ENCODE measurements at regions not wholly inside any gene's neighbourhood (a gene's known extent, or its start where the extent isn't known, plus 50 kb on each side); places are given as distances from the start of the nearest gene placed in this dataset.
"Not testable (repeated sequence)": the region's sequence is repeated elsewhere in the genome, so short reads cannot be mapped to it uniquely, and the experiment has no call there.

DNA sequence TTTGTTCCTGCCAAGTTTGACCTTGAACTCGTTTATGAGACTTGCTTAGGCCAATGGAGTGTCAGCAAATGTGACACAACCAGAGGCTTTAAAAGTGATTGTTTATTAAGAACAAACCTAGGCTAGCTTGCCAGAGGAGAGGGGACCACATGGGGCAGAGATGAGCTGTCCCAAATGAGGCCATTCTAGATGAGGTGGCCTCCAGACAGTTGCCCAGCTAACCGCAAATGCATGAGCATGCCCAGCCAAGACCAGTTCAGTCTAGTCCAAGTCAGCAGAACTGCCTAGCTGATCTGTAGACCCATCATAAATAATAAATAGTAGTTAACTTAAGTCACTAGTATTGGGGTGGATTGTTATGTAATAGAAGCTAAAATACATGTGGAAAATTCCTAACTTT is 172.8 kb upstream of the DYRK2 start:
- TF ChIP-seq, protein P1, sequence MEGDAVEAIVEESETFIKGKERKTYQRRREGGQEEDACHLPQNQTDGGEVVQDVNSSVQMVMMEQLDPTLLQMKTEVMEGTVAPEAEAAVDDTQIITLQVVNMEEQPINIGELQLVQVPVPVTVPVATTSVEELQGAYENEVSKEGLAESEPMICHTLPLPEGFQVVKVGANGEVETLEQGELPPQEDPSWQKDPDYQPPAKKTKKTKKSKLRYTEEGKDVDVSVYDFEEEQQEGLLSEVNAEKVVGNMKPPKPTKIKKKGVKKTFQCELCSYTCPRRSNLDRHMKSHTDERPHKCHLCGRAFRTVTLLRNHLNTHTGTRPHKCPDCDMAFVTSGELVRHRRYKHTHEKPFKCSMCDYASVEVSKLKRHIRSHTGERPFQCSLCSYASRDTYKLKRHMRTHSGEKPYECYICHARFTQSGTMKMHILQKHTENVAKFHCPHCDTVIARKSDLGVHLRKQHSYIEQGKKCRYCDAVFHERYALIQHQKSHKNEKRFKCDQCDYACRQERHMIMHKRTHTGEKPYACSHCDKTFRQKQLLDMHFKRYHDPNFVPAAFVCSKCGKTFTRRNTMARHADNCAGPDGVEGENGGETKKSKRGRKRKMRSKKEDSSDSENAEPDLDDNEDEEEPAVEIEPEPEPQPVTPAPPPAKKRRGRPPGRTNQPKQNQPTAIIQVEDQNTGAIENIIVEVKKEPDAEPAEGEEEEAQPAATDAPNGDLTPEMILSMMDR (IDR thresholded peaks at IDR 0.05; ENCODE audit: low read depth, low read length, missing control alignments), result no peak
- in situ Hi-C loops (cut with HindIII; ENCODE audit: low sequenced_read_pairs), result no loop called here
- no peak for DNase-seq (ENCODE audit: low read depth)

DNA sequence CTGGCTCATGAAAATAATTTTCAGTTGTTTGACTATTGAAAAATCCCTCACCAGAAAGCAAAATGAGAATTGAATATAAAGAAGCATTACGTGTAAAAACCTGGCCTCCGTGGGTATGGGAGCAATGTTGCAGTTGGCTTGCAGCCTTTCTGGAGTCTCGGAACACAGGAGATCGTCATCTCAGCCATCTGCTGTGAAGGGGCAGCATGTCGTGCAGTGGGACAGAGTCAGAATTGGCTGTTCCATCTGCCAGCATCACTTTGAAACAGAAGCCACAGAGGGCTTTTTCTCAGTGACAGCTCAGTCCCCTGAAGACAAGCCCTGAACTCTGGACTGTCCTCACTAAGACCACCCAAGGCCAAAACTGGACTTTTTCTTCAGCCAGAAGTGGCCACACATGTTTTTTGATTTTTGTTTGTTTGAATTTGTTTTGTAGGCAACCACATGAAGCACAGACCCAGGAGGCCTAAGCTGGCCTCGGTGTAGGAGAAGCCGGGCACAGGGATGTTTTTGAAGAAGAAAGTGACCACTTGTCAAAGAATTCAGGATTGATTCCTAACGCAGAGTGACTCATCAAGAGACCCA is 170.8 kb upstream of the DYRK2 start:
- no peak for DNase-seq (ENCODE audit: low read depth)
- H3K4me3 ChIP-seq (ENCODE audit: low read depth, low read length), result no peak overlapping the region
- TF ChIP-seq, protein P1 (IDR thresholded peaks at IDR 0.05; ENCODE audit: low read depth, low read length, missing control alignments), result no peak
- in situ Hi-C loops (cut with HindIII; ENCODE audit: low sequenced_read_pairs), result no loop called here

More for the DNA sequence above, 172.8 kb upstream of the DYRK2 start:
- no peak overlapping the region for H3K4me3 ChIP-seq (ENCODE audit: low read depth, low read length)

DNA sequence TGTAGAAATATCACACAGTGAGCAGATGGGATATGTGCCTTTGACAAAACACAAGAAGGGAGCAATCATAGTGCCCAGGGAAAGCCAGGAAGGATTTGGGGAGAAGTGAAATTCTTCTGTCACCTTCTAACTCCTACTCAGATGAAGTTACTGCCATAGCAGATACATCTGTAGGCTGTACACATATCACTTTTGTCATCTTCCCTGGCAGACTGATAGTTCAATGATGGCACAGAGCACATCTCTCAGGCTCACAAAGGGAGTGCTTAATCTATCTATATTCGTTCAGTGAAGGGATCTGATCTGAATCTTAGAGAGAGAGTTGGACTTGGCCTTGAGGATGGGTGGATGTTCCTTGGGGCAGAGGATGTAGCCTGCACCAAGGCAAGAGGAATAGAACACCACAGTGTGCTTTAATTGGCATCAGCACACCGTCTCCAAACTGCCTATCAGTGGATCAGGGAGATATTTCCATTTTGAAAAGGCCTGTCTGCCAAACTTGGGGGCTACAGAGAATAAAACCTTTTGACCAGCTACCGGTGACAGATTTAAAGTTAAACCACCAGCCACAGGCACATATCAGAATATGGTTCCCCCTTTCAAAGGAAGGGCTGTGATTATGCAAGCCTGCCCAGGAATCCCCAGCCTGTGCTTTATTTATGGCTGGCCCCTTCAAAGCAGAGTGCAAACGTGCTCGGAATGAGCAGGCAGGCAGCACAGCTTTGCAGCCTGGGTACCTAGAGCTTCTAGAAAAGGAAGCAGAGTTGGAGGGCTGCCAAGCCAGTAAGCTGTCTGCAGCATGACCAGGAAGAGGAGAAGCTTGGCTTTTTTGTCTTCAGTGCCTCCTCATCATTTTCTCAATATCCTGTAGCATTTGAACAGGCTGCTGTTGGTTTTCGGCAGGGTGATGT is 165.5 kb upstream of the DYRK2 start:
- peak; percentile 12 for DNase-seq (ENCODE audit: low read depth)
- in situ Hi-C loops (cut with HindIII; ENCODE audit: low sequenced_read_pairs), result no loop called here
- no peak overlapping the region for H3K4me3 ChIP-seq (ENCODE audit: low read depth, low read length)
- TF ChIP-seq, protein P1 (IDR thresholded peaks at IDR 0.05; ENCODE audit: low read depth, low read length, missing control alignments), result no peak

DNA sequence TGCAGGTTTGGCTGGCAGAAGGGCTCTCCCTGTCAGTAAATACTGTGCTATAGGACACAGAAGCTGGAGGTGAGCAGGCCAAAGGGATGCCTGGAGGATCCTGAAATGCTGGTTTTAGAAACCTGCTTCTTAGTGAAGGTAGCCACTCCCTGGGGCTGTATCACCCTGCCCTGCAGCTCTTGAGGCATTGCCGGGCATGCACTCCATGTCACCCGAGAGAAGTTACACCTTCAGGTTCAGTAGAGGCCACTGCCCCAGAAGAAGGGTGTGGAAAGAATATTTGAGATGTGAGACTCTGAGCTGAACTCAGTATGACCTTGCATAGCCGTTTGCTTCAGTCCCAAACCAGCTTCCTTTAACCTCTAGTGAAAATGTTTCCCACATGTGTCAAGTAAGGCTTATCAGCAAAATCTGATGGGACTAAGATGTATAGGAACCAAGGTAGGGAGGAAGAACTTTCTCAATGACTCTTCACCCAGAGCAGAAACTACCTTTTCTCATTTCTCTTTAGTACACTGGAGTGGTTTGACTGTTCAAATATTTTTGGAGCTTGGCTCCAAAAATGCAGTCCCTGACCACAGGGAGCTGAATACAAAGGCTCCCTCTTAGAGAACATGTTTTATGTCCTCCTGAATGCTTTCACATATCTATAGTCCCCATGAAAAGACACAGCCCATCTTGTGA is 164.5 kb upstream of the DYRK2 start:
- TF ChIP-seq, protein P1 (IDR thresholded peaks at IDR 0.05; ENCODE audit: low read depth, low read length, missing control alignments), result no peak
- in situ Hi-C loops (cut with HindIII; ENCODE audit: low sequenced_read_pairs), result no loop called here
- H3K4me3 ChIP-seq (ENCODE audit: low read depth, low read length), result no peak overlapping the region
- DNase-seq (ENCODE audit: low read depth), result no peak

DNA sequence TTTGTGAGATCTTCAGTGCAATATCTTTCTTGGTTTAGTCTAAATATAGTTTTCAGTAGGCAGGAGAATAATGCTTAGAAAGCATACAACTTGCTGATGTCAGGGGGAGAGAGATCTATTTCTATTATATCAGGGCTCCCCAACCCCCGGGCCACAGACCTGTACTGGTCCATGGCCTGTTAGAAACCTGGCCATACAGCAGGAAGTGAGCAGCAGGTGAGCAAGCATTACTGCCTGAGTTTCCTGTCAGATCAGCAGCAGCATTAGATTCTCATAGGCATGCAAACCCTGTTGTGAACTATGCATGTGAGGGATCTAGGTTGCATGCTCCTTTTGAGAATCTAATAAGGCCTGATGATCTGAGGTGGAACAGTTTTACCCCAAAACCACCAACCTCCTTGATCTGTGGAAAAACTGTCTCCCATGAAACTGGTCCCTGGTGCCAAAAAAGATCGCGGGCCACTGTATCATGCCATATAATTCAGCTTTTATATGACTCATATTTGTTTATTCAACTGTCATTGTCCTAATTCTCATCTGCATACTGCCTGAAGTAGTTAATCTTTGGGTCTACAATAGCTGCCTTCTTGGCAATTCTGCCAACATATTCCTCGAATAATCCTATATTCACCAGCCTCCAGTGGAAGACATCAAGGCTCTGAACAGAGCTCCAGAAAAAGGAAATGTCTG is 163.6 kb upstream of the DYRK2 start:
- TF ChIP-seq, protein P1 (IDR thresholded peaks at IDR 0.05; ENCODE audit: low read depth, low read length, missing control alignments), result no peak
- in situ Hi-C loops (cut with HindIII; ENCODE audit: low sequenced_read_pairs), result no loop called here
- DNase-seq (ENCODE audit: low read depth), result no peak
- no peak overlapping the region for H3K4me3 ChIP-seq (ENCODE audit: low read depth, low read length)

DNA sequence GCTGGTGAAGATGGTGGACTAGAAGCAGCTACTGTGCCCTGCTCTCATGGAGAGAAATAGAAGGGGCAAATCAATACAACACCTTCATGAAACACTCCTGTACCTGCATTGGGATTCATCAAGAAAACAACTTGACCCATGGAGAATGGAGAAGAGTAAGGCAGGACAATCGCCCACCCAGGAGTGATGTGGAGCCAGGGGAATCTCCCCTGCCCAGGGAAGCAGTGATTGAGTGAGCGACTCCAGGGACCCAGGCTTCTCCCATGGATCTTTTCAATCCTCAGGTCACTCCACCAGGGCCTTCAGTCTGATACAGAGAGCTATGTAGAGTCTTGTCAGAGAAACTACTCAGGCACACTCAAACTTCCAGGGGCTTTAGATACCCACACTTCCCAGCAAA is 161.9 kb upstream of the DYRK2 start:
- TF ChIP-seq, protein P1 (IDR thresholded peaks at IDR 0.05; ENCODE audit: low read depth, low read length, missing control alignments), result no peak
- H3K4me3 ChIP-seq (ENCODE audit: low read depth, low read length), result no peak overlapping the region
- no peak for DNase-seq (ENCODE audit: low read depth)
- in situ Hi-C loops (cut with HindIII; ENCODE audit: low sequenced_read_pairs), result no loop called here

DNA sequence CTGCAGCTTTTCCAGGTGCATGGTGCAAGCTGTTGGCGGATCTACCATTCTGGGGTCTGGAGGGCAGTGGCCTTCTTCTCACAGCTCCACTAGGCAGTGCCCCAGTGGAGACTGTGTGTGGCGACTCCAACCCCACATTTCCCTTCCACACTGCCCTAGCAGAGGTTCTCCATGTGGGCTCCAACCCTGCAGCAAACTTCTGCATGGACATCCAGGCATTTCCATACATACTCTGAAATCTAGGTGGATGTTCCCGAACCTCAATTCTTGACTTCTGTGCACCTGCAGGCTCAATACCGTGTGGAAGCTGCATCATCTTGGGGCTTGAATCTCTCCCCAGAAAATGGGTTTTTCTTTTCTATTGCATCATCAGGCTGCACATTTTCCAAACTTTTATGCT is 160.2 kb upstream of the DYRK2 start:
- H3K4me3 ChIP-seq (ENCODE audit: low read depth, low read length); in situ Hi-C loops (cut with HindIII; ENCODE audit: low sequenced_read_pairs); DNase-seq (ENCODE audit: low read depth): not testable (repeated sequence)

Measured in astrocyte of the cerebellum (primary cell).